Activated CD4-positive, alpha-beta T cell treated with anti-CD3 and anti-CD28 coated beads for 48 hours (primary cell): ENCODE measurements at regions not wholly inside any gene's neighbourhood (a gene's known extent, or its start where the extent isn't known, plus 50 kb on each side); places are given as distances from the start of the nearest gene placed in this dataset.

Source experiments
- DNase-seq: peaks from one replicate; pipeline ENCODE4 v3.0.0-alpha.2; 2020

- no peak for DNase-seq
These were observed 146.1 kb downstream of the RASSF9 start for GRCh38 chr12:85690146-85690545.

DNA sequence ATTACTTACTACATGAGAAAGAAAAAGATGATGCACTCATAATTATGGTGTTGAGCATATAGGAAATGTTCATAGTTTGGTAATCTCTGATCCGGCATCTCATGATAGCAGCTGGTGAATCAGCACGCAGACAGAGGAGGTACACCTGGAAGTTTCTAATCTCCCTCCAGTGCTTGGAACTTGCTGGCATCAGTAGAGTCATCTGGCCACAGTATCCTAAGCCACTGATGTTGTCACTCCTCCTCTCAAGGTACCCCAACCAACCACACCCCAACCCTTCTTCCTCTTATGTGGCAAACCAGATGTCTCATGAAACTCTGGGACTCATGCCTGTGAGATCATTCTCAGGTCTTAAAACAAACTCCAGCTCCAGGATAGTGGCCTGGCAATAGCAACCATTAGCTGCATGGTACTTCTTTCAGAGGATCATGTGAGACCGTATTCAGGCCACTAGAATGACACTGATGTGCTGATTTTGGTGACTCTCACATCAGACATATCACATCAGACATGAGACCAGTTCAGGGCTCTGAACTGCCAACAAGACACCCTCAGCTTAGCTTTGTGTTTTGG lies 143.0 kb downstream of the RASSF9 start:
- DNase-seq, result no peak

DNA sequence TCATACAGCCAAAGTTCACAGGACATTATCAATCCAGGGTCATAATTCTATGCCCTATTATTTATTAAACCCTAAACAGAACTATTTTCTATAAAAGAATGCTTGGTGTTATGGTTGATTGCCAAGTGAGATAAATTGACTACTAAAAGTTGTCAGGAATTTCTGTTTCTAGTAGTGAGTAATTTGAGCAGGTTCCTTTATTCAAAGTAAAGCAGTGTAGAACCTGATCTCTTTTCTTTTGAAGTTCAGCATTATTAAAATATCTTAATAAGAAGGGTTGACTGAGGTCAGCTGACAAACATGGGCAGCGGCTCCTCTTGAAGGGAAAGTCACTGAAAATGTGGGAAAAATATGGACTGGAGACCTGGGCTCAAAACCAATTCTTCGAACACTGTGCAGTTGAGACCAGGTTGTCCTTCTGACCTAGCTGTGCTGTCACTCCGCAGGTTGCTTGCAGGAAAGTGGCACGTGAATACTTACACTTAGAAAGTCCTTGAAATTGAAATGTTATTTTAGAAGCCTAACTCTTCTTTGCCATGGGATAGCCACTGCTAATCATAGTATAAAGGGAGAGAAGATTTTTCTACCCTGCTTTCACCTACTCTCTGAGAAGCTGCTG lies 141.0 kb downstream of the RASSF9 start:
- DNase-seq, result no peak

DNA sequence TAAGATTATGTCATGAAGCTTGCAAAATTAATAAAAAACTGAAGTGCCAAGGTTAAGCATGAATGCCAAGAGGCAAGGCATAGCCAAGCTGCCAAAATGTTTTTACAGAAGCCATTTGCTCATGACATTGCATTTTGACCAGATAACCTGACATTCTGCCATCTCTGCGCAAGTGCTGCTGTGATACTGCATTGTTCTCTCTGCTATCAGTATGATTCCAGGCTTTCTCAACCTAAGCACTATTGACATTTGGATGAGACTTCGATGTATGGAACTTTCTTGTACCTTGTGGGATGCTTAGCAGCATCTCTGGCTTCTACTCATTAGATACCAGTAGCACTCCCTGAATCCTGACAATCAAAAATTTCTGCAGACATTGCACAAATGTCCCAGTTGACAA lies 139.2 kb downstream of the RASSF9 start:
- no peak for DNase-seq

- no peak for DNase-seq
These were observed 137.3 kb downstream of the RASSF9 start for GRCh38 chr12:85698937-85699336.

GRCh38 chr12:85708775-85709174 lies 127.4 kb downstream of the RASSF9 start:
- DNase-seq, result no peak

GRCh38 chr12:85711735-85712390 lies 124.3 kb downstream of the RASSF9 start:
- no peak for DNase-seq

GRCh38 chr12:85713373-85713772 lies 122.8 kb downstream of the RASSF9 start:
- no peak for DNase-seq

- DNase-seq, result no peak
These were observed 121.8 kb downstream of the RASSF9 start for GRCh38 chr12:85714425-85714824.

- no peak for DNase-seq
These were observed 115.7 kb downstream of the RASSF9 start for GRCh38 chr12:85720308-85721033.

GRCh38 chr12:85725991-85726390 lies 110.2 kb downstream of the RASSF9 start:
- no peak for DNase-seq

- DNase-seq, result no peak
These were observed 102.9 kb downstream of the RASSF9 start for GRCh38 chr12:85733221-85733840.

DNA sequence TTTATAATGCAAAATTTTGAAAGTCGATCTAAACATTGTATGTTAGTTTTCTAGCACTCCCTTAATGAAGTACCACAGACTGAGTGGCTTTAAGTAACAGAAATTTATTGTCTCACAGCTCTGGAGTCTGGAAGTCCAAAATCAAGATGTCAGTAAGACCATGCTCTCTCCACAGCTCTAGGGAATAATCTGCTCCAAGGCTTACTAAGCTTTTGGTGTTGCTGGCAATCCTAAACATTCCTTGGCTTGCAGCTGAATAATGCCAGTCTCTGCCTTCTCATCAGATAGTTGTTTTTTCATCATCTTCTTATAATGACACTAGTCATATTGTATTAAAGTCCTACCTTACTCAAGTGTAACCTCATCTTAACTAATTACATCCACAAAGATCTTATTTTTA lies 102.2 kb downstream of the RASSF9 start:
- DNase-seq, result no peak

DNA sequence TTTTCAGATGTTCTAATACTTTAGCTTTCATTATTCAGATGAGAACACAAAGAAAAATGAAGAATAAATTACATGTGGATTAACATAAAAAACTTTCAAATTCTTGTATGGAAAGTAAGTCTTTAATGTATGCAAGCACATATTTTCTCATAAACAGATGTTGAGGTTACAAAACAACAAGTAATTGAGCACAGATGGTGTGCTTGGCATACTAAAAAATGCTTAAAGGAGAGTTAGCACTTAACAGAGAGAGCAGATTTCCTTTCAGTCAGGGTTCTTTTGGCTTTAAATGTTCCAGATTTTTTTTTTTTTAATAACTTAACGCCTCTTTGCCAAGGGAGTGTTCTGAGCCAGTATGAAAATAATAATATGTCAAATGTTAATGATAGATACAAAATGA lies 96.0 kb downstream of the RASSF9 start:
- DNase-seq, result no peak

DNA sequence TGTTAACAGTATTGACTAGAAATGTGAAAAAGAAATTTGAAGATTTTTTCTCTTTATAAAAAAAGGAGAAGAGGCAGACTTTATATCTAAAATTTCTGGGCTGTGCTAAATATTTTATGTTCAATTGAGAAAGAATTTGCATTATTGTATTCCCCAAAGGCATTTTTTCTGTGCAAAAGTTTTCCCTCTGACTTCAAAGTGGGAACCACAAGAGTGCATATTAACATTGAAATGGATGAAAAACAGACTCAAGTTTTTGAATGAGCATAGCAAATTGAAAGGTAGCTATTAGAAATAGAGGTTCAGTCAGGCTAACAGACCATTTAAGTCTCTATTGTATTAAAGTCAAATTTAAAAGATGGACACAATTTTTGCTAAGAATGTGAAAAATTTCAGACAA lies 95.2 kb downstream of the RASSF9 start:
- no peak for DNase-seq

GRCh38 chr12:85747941-85748495 lies 88.2 kb downstream of the RASSF9 start:
- no peak for DNase-seq
